GM23338 (cell line): ENCODE measurements at regions not wholly inside any gene's neighbourhood (a gene's known extent, or its start where the extent isn't known, plus 50 kb on each side); places are given as distances from the start of the nearest gene placed in this dataset.

ENCODE experiments used
- CTCF ChIP-seq, 2 experiments: fragments of 200-600 bp in 1 of 2; sonication (generic) in 1 of 2; conservative IDR thresholded peaks; 2 replicates each; pipeline versions ENCODE4 v1.5.1 to v1.6.1; 2016 to 2017; ENCODE audit warnings: antibody characterized with exemption in 2 of 2, low read depth in 2 of 2, mild to moderate bottlenecking in 2 of 2, moderate library complexity in 1 of 2
- ZNF462 ChIP-seq: fragments of 250-450 bp; sonication (Bioruptor Pico); IDR thresholded peaks from 2 replicates; pipeline ENCODE4 v1.5.0; 2020; ENCODE audit warnings: mild to moderate bottlenecking, moderate library complexity

DNA sequence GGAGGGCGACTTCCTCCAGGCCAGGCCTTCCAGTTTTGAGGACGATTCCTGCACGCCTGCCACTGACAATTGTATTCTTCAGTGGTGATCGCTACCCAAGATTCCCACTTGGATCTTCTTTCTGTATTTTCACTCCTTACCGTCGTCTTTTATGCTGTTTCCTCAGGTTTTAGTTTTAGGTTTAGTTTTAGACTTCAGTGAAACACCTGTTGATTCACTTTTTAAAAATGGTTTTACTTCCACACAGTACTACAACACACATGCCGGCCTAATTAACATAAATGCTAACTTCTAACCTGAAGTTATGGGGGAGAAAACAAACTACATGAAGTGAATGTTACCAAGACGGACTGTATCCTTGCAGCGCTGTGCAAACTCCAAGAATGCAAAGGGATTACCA is 530.6 kb upstream of the MGMT start:
- no peak for TF ChIP-seq ZNF462 (CRISPR knock-in tag)
- TF ChIP-seq CTCF (conservative IDR thresholded peaks at IDR 0.05; ENCODE audit: low read depth in 2 of 2), result no peak
